RWPE1 (cell line): ENCODE measurements at regions not wholly inside any gene's neighbourhood (a gene's known extent, or its start where the extent isn't known, plus 50 kb on each side); places are given as distances from the start of the nearest gene placed in this dataset.

Experiments used
- CTCF ChIA-PET: fragments of 350-600 bp; sonication (Branson Sonifier 250); formaldehyde crosslinking; extraction: SDS; loops from one replicate; lab custom pipeline; 2021; lab: Yijun Ruan, JAX
- POLR2A ChIA-PET: fragments of 400-600 bp; formaldehyde crosslinking; extraction: SDS; loops from one replicate; lab custom pipeline; 2020; ENCODE audit warnings: antibody characterized with exemption; ENCODE audit not compliant: low non-redundant PET; lab: Yijun Ruan, JAX
- DNase-seq: peaks from one replicate; pipeline ENCODE4 v3.0.0; 2012; ENCODE audit warnings: low spot score
- H3K27ac ChIP-seq: fragments of 450-650 bp; 2 replicates; pipeline ENCODE4 v1.5.1; 2017
- TF ChIP-seq, protein P1 (sequence below): fragments of 450-650 bp; conservative IDR thresholded peaks from 2 replicates; pipeline ENCODE4 v1.5.1; 2017; ENCODE audit warnings: low read depth, mild to moderate bottlenecking

DNA sequence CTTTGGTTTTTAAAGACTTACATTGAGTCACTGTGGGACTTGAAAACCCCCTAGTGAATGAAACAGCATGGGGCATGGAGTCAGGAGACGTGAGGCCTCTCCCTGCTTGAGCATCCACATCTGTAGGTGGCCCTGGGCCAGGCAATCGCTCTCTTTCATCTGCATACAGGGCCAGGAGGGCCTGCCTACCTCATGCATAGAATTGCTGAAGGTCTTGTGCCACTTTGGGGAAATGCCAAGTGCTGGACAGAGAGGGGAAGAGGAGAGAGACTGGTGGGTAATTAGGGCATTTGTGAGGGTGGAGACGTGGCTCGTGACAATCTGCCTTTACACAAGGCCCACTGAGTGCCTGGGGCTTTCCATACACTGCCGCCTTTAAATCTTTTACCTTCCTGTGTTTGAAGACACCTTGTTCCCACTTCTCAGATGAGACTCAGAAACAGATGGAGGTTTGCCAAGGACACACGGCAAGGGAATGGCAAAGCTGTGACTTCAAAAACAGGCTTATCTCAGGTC lies 322.2 kb upstream of the HS6ST1 start:
- DNase-seq: no peak
- POLR2A ChIA-PET: no interaction called here
- TF ChIP-seq, protein P1, sequence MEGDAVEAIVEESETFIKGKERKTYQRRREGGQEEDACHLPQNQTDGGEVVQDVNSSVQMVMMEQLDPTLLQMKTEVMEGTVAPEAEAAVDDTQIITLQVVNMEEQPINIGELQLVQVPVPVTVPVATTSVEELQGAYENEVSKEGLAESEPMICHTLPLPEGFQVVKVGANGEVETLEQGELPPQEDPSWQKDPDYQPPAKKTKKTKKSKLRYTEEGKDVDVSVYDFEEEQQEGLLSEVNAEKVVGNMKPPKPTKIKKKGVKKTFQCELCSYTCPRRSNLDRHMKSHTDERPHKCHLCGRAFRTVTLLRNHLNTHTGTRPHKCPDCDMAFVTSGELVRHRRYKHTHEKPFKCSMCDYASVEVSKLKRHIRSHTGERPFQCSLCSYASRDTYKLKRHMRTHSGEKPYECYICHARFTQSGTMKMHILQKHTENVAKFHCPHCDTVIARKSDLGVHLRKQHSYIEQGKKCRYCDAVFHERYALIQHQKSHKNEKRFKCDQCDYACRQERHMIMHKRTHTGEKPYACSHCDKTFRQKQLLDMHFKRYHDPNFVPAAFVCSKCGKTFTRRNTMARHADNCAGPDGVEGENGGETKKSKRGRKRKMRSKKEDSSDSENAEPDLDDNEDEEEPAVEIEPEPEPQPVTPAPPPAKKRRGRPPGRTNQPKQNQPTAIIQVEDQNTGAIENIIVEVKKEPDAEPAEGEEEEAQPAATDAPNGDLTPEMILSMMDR: no peak
- H3K27ac ChIP-seq: no peak overlapping the region
- CTCF ChIA-PET: no interaction called here

DNA sequence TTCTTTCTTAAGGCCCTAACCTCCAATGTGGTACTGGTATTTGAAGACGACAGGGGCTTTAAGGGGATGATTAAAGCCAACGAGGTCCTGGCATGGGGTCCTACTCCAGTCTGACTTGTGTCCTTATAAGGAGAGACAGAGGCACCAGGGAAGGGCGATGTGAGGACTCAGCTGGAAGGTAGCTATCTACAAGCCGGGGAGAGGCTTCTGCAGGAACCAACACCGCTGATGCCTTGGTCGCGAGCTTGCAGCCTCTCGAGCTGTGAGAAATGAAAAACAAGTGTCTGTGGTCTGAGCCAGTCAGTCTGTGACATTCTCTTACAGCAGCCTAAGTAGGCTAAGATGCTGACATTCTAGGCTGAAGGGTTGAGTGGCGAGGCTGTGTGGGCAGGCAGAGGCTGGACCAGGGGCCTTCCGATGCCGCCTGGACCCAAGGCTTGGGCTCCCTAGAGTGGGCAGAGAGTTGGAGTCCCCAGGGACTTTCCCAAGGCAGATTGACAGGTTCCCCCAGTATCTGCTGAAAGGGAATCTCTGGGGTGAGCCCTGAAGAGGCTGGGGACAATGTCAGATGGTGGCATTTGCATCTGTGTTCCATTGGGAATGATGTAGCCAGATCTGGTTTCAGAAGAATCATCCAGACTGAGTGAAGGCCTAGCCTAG lies 322.9 kb upstream of the HS6ST1 start:
- no peak overlapping the region for H3K27ac ChIP-seq
- TF ChIP-seq, protein P1: no peak
- DNase-seq: no peak
- CTCF ChIA-PET: no interaction called here
- POLR2A ChIA-PET: no interaction called here

DNA sequence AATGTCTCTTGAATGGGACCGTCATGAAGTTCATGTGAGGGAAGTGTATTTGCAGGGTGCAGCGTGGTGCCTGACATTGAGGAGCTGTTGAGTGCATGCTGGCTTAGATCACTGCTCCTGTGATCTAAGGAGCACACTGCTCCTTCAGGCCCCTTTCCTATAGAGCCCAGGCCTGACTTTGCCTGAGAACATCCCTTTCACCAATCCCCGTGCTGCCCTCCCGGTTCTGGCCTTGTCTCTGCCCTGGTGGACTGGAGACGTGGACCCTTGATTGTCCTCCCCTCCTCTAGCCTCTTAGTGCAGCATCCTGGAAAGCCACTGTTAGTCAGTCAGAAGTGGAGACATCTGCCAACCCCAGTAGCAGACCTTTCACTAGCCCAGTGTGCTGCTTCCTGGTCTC lies 323.6 kb upstream of the HS6ST1 start:
- ChIA-PET CTCF (no interaction called here), POLR2A (no interaction called here)
- DNase-seq: no peak
- H3K27ac ChIP-seq: no peak overlapping the region
- TF ChIP-seq, protein P1: no peak

DNA sequence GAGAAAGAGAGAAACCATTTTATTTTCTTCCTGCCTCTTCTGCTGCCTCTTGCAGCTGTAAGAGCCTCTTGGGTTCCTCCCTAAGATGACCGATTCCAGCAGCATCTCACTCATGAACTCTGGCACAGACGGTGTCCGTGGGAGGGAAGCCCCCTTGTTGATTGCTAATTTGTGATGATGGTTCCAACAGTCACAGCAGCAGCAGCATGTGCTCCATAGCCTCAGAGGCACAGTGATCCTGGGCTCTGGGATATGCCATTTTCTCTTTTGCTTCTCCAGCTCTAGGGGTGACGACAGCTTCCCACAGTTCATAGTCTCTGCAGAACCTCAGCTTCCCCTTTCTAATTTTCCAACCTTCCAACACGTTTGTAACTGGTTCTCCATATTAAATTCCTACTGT lies 324.2 kb upstream of the HS6ST1 start:
- H3K27ac ChIP-seq: no peak overlapping the region
- TF ChIP-seq, protein P1: no peak
- POLR2A ChIA-PET: no interaction called here
- no peak for DNase-seq
- CTCF ChIA-PET: no interaction called here

DNA sequence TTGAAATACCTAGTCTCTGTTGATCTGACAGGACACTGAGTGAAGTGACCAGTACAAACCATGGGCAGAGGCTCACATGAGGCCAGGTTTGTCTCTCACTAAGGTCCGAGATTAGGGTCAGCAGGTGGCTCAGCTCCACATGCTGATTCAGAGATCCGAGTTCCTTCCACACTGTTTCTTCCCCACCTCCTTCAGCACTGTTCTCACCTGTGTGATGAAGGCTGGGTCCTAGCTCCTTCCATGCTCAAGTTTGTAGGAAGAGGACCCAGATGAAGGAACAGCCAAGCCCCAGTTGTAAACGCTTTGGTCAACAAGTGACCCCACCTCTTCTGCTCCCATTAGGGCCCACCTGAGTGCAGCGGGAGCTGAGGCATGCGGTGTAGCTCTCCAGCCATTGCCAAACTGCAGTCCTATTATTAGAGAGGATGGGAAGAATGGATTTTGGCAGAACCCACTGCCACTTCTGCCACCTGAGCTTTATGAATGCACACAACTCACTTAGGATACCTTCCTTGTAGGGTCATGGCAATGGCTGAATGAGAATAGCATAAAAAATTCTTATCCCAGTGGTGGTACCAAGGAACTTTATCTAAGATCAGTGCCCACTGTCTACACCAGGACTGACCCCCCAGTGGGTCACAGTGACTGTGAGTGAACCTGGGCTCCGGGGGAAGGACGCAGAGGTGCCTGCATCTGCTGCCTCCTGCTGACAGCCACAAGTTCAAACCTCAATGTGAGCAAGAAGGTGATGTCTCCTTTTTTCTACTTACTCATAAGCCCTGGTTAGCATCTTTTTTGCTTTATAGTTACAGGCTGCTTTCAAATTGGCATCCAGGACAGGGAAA lies 324.8 kb upstream of the HS6ST1 start:
- no peak for DNase-seq
- no peak overlapping the region for H3K27ac ChIP-seq
- CTCF ChIA-PET: interaction anchor here (0.8 kb wide), 1 partner anchor 438 kb away, joined by 4 read pairs; no protein-coding TSS in a partner anchor
- TF ChIP-seq, protein P1: no peak
- POLR2A ChIA-PET: no interaction called here

DNA sequence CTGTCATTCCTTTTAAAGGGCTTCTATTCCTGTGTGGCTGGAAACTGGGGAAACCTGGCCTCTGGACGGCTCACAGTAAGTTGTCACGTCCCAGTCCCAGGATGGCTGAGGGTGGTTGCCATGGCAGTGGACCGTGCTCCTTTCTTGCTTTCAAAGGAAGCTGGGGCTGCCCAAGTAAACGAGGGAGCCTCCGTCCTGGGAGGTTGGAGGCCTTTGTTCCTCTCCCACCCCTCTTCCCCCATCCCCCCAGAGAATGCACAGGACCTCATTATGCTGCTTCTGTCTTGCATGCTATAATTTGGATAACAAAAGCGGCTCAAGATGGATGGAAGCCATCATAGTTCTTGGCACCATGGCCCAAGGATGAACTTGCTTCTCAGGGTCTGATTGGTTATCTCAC lies 325.5 kb upstream of the HS6ST1 start:
- ChIA-PET POLR2A (no interaction called here), CTCF (interaction anchor here (0.8 kb wide), 1 partner anchor 437 kb away, joined by 4 read pairs; no protein-coding TSS in a partner anchor)
- no peak overlapping the region for H3K27ac ChIP-seq
- TF ChIP-seq, protein P1: no peak
- DNase-seq: no peak
